ENCODE measurements at regions not wholly inside any gene's neighbourhood (a gene's known extent, or its start where the extent isn't known, plus 50 kb on each side); places are given as distances from the start of the nearest gene placed in this dataset.

DNA sequence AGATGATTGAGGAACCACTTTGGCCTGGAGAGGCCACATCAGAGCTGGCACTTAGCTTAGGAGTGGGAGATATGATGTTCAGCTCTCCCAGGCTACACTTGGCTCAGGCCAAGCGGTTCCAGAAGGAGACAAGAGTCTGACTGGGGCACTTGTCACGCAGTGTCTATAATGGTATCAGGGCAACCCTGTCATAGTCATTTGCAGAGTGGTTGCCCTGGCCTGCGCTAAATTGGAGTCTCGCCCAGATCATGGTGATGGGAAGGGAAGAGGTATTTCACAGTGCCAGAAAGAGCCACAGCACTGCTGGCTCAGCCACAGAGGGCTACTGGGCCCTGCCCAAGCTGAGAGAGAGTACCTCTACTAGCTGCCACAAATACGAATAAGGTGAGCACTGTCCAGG, 186.9 kb upstream of the CRBN start:
- no peak for DNase-seq (ENCODE audit: unreplicated experiment)
- no peaks in the 10 kb centered on the region for H3K36me3 Mint-ChIP-seq (ENCODE audit: insufficient read depth, unreplicated experiment)
- no peak overlapping the region for H3K27ac Mint-ChIP-seq (ENCODE audit: low read depth, unreplicated experiment)
- H3K4me1 Mint-ChIP-seq (ENCODE audit: insufficient read depth, unreplicated experiment), result no peaks in the 10 kb centered on the region
- H3K9me3 Mint-ChIP-seq (ENCODE audit: unreplicated experiment), result no peaks in the 10 kb centered on the region
- CTCF ChIA-PET, result interaction anchor here (0.5 kb wide), 1 partner anchor 823 kb away, joined by 3 read pairs; no protein-coding TSS in a partner anchor
- TF ChIP-seq, protein P1, sequence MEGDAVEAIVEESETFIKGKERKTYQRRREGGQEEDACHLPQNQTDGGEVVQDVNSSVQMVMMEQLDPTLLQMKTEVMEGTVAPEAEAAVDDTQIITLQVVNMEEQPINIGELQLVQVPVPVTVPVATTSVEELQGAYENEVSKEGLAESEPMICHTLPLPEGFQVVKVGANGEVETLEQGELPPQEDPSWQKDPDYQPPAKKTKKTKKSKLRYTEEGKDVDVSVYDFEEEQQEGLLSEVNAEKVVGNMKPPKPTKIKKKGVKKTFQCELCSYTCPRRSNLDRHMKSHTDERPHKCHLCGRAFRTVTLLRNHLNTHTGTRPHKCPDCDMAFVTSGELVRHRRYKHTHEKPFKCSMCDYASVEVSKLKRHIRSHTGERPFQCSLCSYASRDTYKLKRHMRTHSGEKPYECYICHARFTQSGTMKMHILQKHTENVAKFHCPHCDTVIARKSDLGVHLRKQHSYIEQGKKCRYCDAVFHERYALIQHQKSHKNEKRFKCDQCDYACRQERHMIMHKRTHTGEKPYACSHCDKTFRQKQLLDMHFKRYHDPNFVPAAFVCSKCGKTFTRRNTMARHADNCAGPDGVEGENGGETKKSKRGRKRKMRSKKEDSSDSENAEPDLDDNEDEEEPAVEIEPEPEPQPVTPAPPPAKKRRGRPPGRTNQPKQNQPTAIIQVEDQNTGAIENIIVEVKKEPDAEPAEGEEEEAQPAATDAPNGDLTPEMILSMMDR (IDR thresholded peaks at IDR 0.05; ENCODE audit: unreplicated experiment), result no peak
- BruUV-seq (replicated peaks), result no TSS peak
- POLR2A ChIA-PET, result no interaction called here
- H3K27me3 Mint-ChIP-seq (ENCODE audit: insufficient read depth, unreplicated experiment), result no peaks in the 10 kb centered on the region
- H3K4me3 Mint-ChIP-seq (ENCODE audit: unreplicated experiment), result no peak overlapping the region
- intact Hi-C loops (cut with micrococcal nuclease), result no loop called here

DNA sequence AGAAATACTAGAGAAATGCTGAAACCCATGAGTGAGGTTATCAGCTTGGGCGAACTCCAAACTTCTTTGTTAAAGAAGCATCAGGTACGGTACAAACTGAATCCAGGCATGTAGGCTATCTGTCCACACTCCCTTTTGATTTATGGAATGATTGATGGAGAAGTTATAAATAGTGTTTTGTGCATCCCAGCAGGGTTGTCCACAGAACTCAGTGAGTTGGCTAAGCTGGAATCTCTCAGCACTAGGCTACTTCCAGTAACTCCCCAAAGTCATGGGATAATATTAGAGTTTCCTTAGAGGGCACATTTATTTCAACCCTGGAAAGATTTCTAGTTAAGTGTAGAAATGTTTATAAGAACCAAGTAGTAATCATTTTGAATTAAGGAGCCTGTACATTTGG, 186.2 kb upstream of the CRBN start:
- intact Hi-C loops (cut with micrococcal nuclease), result no loop called here
- DNase-seq (ENCODE audit: unreplicated experiment), result no peak
- Mint-ChIP-seq H3K36me3 (ENCODE audit: insufficient read depth, unreplicated experiment) (no peaks in the 10 kb centered on the region), H3K4me1 (ENCODE audit: insufficient read depth, unreplicated experiment) (no peaks in the 10 kb centered on the region), H3K27me3 (ENCODE audit: insufficient read depth, unreplicated experiment) (no peaks in the 10 kb centered on the region), H3K9me3 (ENCODE audit: unreplicated experiment) (no peaks in the 10 kb centered on the region), H3K4me3 (ENCODE audit: unreplicated experiment) (no peak overlapping the region), H3K27ac (ENCODE audit: low read depth, unreplicated experiment) (no peak overlapping the region)
- ChIA-PET CTCF (interaction anchor here (0.5 kb wide), 1 partner anchor 824 kb away, joined by 3 read pairs; no protein-coding TSS in a partner anchor), POLR2A (no interaction called here)
- TF ChIP-seq, protein P1 (IDR thresholded peaks at IDR 0.05; ENCODE audit: unreplicated experiment), result no peak
- no TSS peak for BruUV-seq (replicated peaks)

DNA sequence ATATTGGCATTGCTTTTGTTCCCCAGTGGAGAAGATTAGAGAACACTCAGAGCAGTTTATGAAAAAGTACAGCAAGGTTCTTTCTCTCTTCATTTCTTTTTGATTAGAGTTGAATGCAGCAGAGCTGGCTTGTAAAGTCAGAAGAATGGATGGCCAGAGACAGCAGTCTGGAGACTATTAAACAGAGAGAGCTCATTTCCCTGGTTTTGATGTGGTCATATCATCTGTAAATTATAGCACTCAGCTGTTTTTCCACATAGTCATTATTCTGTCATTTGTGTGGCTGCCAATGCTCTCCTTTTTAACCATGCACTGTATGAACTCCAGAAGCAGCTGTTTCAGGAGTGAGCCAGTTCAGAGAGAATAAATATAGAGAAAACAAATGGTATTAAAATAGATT, 177.4 kb upstream of the CRBN start:
- Mint-ChIP-seq H3K27me3 (ENCODE audit: insufficient read depth, unreplicated experiment) (no peaks in the 10 kb centered on the region), H3K4me1 (ENCODE audit: insufficient read depth, unreplicated experiment) (no peaks in the 10 kb centered on the region), H3K36me3 (ENCODE audit: insufficient read depth, unreplicated experiment) (no peaks in the 10 kb centered on the region), H3K27ac (ENCODE audit: low read depth, unreplicated experiment) (no peak overlapping the region), H3K9me3 (ENCODE audit: unreplicated experiment) (peaks cover 10% of the 10 kb centered on the region), H3K4me3 (ENCODE audit: unreplicated experiment) (no peak overlapping the region)
- ChIA-PET POLR2A (no interaction called here), CTCF (no interaction called here)
- DNase-seq (ENCODE audit: unreplicated experiment), result no peak
- TF ChIP-seq, protein P1 (IDR thresholded peaks at IDR 0.05; ENCODE audit: unreplicated experiment), result no peak
- BruUV-seq (replicated peaks), result no TSS peak
- intact Hi-C loops (cut with micrococcal nuclease), result no loop called here

DNA sequence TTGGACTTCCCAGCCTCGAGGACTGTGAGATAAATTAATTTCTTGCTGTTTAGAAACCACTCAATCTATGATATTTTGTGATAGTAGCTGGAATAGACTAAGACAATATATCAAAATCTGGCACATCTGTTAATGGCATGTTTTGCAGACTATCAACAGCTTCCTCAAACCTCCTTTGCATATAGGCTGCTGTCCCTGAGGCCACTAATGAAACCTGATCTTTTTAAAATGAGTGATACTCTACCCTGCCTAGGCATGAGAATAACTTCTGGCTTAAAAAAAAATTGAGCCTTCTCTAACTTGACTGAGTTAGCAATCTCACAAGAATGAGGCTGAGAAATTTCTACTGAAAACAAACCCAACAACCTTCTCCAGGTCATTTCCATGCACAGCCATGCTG, 176.0 kb upstream of the CRBN start:
- H3K27me3 Mint-ChIP-seq (ENCODE audit: insufficient read depth, unreplicated experiment), result no peaks in the 10 kb centered on the region
- peaks cover 10% of the 10 kb centered on the region for H3K9me3 Mint-ChIP-seq (ENCODE audit: unreplicated experiment)
- ChIA-PET POLR2A (no interaction called here), CTCF (no interaction called here)
- TF ChIP-seq, protein P1 (IDR thresholded peaks at IDR 0.05; ENCODE audit: unreplicated experiment), result no peak
- H3K27ac Mint-ChIP-seq (ENCODE audit: low read depth, unreplicated experiment), result no peak overlapping the region
- no peak for DNase-seq (ENCODE audit: unreplicated experiment)
- no peaks in the 10 kb centered on the region for H3K36me3 Mint-ChIP-seq (ENCODE audit: insufficient read depth, unreplicated experiment)
- H3K4me3 Mint-ChIP-seq (ENCODE audit: unreplicated experiment), result no peak overlapping the region
- BruUV-seq (replicated peaks), result no TSS peak
- no peaks in the 10 kb centered on the region for H3K4me1 Mint-ChIP-seq (ENCODE audit: insufficient read depth, unreplicated experiment)
- intact Hi-C loops (cut with micrococcal nuclease), result no loop called here
